ENCODE measurements at regions not wholly inside any gene's neighbourhood (a gene's known extent, or its start where the extent isn't known, plus 50 kb on each side); places are given as distances from the start of the nearest gene placed in this dataset.

DNA sequence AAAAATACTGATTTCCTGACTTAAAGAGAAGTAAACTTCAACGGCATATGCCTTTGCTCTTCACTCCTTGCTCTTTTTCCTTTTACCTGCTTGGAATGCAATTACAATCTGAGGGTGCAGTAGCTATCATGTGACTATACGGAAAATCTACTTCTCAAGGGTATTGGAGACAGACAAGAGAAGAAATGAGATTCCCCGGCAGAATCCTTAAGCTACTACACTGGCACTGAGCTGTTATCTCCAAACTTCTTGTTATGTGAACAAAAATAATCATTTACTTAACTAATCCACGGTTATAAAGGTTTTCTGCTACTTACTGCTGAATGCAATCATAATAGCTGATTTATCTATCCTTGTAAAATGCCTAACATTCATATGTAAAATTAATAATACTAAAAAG is 118.0 kb upstream of the IFNG-AS1 start:
- Histone ChIP-seq H3K4me3 (ENCODE audit: low read depth in 2 of 2, low read length in 2 of 2) (no peak overlapping the region), H3K9me3 (ENCODE audit: control insufficient read depth, insufficient read depth, low read depth, low read length) (no peaks in the 10 kb centered on the region), H3K4me1 (ENCODE audit: control insufficient read depth, insufficient read depth, low read length) (no peaks in the 10 kb centered on the region), H3K27me3 (ENCODE audit: control insufficient read depth, insufficient read depth, low read length) (no peaks in the 10 kb centered on the region), H3K36me3 (ENCODE audit: control insufficient read depth, insufficient read depth, low read length) (no peaks in the 10 kb centered on the region), H3K27ac (ENCODE audit: low read length) (no peak overlapping the region)
- ATAC-seq, result no peak
- no TSS peak for BruUV-seq (replicated peaks)
- intact Hi-C loops (cut with micrococcal nuclease; ENCODE audit: unreplicated experiment) (no loop called here), in situ Hi-C loops (cut with HindIII; ENCODE audit: low pct_unique_long_range_greater_than_20kb, low sequenced_read_pairs) (no loop called here)
- POLR2A ChIA-PET, result no interaction called here
- CTCF ChIA-PET, result no interaction called here
- TF ChIP-seq POLR2AphosphoS5 (IDR thresholded peaks at IDR 0.05; ENCODE audit: low read depth, low read length) (no peak), TCF7L2 (IDR thresholded peaks at IDR 0.05; ENCODE audit: low read depth, low read length) (no peak), SIN3A (IDR thresholded peaks at IDR 0.05; ENCODE audit: borderline replicate concordance, insufficient read depth, low read depth, low read length) (no peak)
- TF ChIP-seq, protein P1, sequence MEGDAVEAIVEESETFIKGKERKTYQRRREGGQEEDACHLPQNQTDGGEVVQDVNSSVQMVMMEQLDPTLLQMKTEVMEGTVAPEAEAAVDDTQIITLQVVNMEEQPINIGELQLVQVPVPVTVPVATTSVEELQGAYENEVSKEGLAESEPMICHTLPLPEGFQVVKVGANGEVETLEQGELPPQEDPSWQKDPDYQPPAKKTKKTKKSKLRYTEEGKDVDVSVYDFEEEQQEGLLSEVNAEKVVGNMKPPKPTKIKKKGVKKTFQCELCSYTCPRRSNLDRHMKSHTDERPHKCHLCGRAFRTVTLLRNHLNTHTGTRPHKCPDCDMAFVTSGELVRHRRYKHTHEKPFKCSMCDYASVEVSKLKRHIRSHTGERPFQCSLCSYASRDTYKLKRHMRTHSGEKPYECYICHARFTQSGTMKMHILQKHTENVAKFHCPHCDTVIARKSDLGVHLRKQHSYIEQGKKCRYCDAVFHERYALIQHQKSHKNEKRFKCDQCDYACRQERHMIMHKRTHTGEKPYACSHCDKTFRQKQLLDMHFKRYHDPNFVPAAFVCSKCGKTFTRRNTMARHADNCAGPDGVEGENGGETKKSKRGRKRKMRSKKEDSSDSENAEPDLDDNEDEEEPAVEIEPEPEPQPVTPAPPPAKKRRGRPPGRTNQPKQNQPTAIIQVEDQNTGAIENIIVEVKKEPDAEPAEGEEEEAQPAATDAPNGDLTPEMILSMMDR (IDR thresholded peaks at IDR 0.05), result no peak
- TF ChIP-seq, protein P2, sequence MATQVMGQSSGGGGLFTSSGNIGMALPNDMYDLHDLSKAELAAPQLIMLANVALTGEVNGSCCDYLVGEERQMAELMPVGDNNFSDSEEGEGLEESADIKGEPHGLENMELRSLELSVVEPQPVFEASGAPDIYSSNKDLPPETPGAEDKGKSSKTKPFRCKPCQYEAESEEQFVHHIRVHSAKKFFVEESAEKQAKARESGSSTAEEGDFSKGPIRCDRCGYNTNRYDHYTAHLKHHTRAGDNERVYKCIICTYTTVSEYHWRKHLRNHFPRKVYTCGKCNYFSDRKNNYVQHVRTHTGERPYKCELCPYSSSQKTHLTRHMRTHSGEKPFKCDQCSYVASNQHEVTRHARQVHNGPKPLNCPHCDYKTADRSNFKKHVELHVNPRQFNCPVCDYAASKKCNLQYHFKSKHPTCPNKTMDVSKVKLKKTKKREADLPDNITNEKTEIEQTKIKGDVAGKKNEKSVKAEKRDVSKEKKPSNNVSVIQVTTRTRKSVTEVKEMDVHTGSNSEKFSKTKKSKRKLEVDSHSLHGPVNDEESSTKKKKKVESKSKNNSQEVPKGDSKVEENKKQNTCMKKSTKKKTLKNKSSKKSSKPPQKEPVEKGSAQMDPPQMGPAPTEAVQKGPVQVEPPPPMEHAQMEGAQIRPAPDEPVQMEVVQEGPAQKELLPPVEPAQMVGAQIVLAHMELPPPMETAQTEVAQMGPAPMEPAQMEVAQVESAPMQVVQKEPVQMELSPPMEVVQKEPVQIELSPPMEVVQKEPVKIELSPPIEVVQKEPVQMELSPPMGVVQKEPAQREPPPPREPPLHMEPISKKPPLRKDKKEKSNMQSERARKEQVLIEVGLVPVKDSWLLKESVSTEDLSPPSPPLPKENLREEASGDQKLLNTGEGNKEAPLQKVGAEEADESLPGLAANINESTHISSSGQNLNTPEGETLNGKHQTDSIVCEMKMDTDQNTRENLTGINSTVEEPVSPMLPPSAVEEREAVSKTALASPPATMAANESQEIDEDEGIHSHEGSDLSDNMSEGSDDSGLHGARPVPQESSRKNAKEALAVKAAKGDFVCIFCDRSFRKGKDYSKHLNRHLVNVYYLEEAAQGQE (IDR thresholded peaks at IDR 0.05; ENCODE audit: insufficient read depth in 1 of 2, low read depth in 2 of 2, low read length in 1 of 2), result no peak
- DNase-seq (ENCODE audit: low read depth, low spot score), result no peak

DNA sequence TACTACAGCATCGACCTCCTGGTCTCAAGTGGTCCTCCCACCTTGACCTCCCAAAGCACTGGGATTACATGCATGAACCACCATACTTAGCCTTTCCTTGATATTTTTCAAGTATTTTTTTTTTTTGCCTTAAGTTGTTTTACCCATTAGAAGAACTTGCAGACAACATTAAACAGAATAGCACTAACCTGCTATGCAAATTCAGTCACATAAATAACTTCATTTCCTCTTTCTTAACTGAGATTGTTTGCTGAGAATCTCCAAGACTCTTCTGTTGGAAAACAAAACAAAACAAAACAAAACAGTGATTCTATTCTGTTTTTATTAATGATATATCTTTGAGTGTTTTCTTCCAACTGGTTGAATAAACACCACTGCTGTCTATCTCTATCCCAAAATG is 115.9 kb upstream of the IFNG-AS1 start:
- ATAC-seq (no peak), DNase-seq (ENCODE audit: low read depth, low spot score) (no peak)
- no TSS peak for BruUV-seq (replicated peaks)
- H3K27me3 ChIP-seq (ENCODE audit: control insufficient read depth, insufficient read depth, low read length), result no peaks in the 10 kb centered on the region
- H3K4me1 ChIP-seq (ENCODE audit: control insufficient read depth, insufficient read depth, low read length), result no peaks in the 10 kb centered on the region
- H3K4me3 ChIP-seq (ENCODE audit: low read depth in 2 of 2, low read length in 2 of 2), result no peak overlapping the region
- H3K36me3 ChIP-seq (ENCODE audit: control insufficient read depth, insufficient read depth, low read length), result no peaks in the 10 kb centered on the region
- no peaks in the 10 kb centered on the region for H3K9me3 ChIP-seq (ENCODE audit: control insufficient read depth, insufficient read depth, low read depth, low read length)
- H3K27ac ChIP-seq (ENCODE audit: low read length), result no peak overlapping the region
- intact Hi-C loops (cut with micrococcal nuclease; ENCODE audit: unreplicated experiment) (no loop called here), in situ Hi-C loops (cut with HindIII; ENCODE audit: low pct_unique_long_range_greater_than_20kb, low sequenced_read_pairs) (no loop called here)
- POLR2A ChIA-PET, result no interaction called here
- CTCF ChIA-PET, result no interaction called here
- TF ChIP-seq SIN3A (IDR thresholded peaks at IDR 0.05; ENCODE audit: borderline replicate concordance, insufficient read depth, low read depth, low read length) (no peak), TCF7L2 (IDR thresholded peaks at IDR 0.05; ENCODE audit: low read depth, low read length) (no peak)
- TF ChIP-seq, protein P2 (IDR thresholded peaks at IDR 0.05; ENCODE audit: insufficient read depth in 1 of 2, low read depth in 2 of 2, low read length in 1 of 2), result no peak
